HCT116 (cell line): ENCODE measurements at regions not wholly inside any gene's neighbourhood (a gene's known extent, or its start where the extent isn't known, plus 50 kb on each side); places are given as distances from the start of the nearest gene placed in this dataset.

Experiments used
- ATAC-seq: fragments of 200-7000 bp; cut with Tn5 transposase; 2 replicates; pipeline ENCODE4 v1.9.1; 2020; ENCODE audit warnings: mild to moderate bottlenecking, moderate library complexity
- BruUV-seq: library from RNA; stranded (reverse); fragments of 400-500 nt; replicated peaks from 2 replicates; lab custom pipeline; 2021; lab: Mats Ljungman, UMichigan
- CTCF ChIA-PET: fragments of 300-600 bp; sonication (Branson Sonifier 250); formaldehyde crosslinking; loops from one replicate; lab custom pipeline; 2021; ENCODE audit warnings: antibody characterized with exemption; lab: Charles Lee
- POLR2A ChIA-PET: fragments of 300-600, 350-600 bp; sonication (Branson Sonifier 250); formaldehyde crosslinking; loops from one replicate; lab custom pipeline; 2021; ENCODE audit warnings: antibody characterized with exemption; lab: Charles Lee
- RAD21 ChIA-PET, 2 experiments: fragments of 300-600 bp; sonication (Branson Sonifier 250); formaldehyde crosslinking; loops; one replicate each; lab custom pipeline; 2023; ENCODE audit warnings: low total read pairs in 2 of 2; ENCODE audit not compliant: uncharacterized antibody in 2 of 2, unreplicated experiment in 2 of 2, low non-redundant PET in 1 of 2; lab: Charles Lee
- DNase-seq: peaks from one replicate; pipeline ENCODE4 v3.0.0-alpha.2; 2010; ENCODE audit warnings: low read depth, low spot score
- H2AFZ ChIP-seq: fragments of 200-600 bp; shearing (Covaris generic), sonication (generic); 2 replicates; pipeline ENCODE4 v1.6.1; 2017; ENCODE audit warnings: low read depth, mixed run types, mixed read lengths, antibody characterized with exemption, low read length; ENCODE audit not compliant: poor library complexity, severe bottlenecking
- H3K27ac ChIP-seq: 2 replicates; pipeline ENCODE4 v1.5.1; 2012; ENCODE audit warnings: low read depth, low read length
- H3K27me3 ChIP-seq: fragments of 200-600 bp; sonication (generic); 2 replicates; pipeline ENCODE4 v1.6.1; 2016; ENCODE audit warnings: mixed run types, low read length, mixed read lengths; ENCODE audit not compliant: insufficient read depth
- H3K36me3 ChIP-seq, 2 experiments: fragments of 200-500 bp in 1 of 2; fragments of 200-600 bp in 1 of 2; sonication (Bioruptor generic) in 1 of 2; sonication (generic) in 1 of 2; 2 replicates each; pipeline versions ENCODE4 v1.5.1 to v1.6.1; 2014 to 2016; ENCODE audit warnings: low read length in 2 of 2, inconsistent platforms in 1 of 2, mixed read lengths in 1 of 2, mixed run types in 1 of 2; ENCODE audit not compliant: insufficient read depth in 2 of 2, control insufficient read depth in 1 of 2
- H3K4me1 ChIP-seq, 2 experiments: fragments of 200-600 bp in 1 of 2; sonication (generic) in 1 of 2; 2 replicates each; pipeline versions ENCODE4 v1.5.1 to v1.6.1; 2012 to 2017; ENCODE audit warnings: low read length in 2 of 2, inconsistent platforms in 1 of 2, mild to moderate bottlenecking in 1 of 2, mixed read lengths in 1 of 2, mixed run types in 1 of 2, moderate library complexity in 1 of 2; ENCODE audit not compliant: insufficient read depth in 2 of 2, control insufficient read depth in 1 of 2
- H3K4me2 ChIP-seq: fragments of 200-600 bp; sonication (generic); 2 replicates; pipeline ENCODE4 v1.6.1; 2017; ENCODE audit warnings: mixed run types, low read length, mixed read lengths
- H3K4me3 ChIP-seq, 2 experiments: fragments of 200-600 bp in 1 of 2; sonication (generic) in 1 of 2; replicated peaks in 1 of 2; 2 replicates each; pipeline ENCODE4 v1.5.1; 2011 to 2016; ENCODE audit warnings: low read length in 2 of 2, control low read depth in 1 of 2, low read depth in 1 of 2, mild to moderate bottlenecking in 1 of 2, mixed read lengths in 1 of 2, mixed run types in 1 of 2
- H3K79me2 ChIP-seq: fragments of 200-600 bp; sonication (generic); 2 replicates; pipeline ENCODE4 v1.6.1; 2017; ENCODE audit warnings: mild to moderate bottlenecking, mixed run types, low read length, moderate library complexity, mixed read lengths; ENCODE audit not compliant: insufficient read depth
- H3K9ac ChIP-seq: fragments of 200-600 bp; sonication (generic); 2 replicates; pipeline ENCODE4 v1.6.1; 2016; ENCODE audit warnings: low read length, mixed read lengths
- H3K9me2 ChIP-seq: fragments of 200-600 bp; sonication (generic), shearing (Covaris generic); 2 replicates; pipeline ENCODE4 v1.6.1; 2017; ENCODE audit warnings: mixed run types, mild to moderate bottlenecking, moderate library complexity; ENCODE audit not compliant: insufficient read depth
- H3K9me3 ChIP-seq, 2 experiments: fragments of 200-500 bp in 1 of 2; fragments of 200-600 bp in 1 of 2; sonication (Bioruptor generic) in 1 of 2; sonication (generic) in 1 of 2; 2 replicates each; pipeline ENCODE4 v1.6.1; 2014 to 2017; ENCODE audit warnings: low read length in 2 of 2, mixed read lengths in 2 of 2, inconsistent platforms in 1 of 2, low read depth in 1 of 2, mild to moderate bottlenecking in 1 of 2, mixed run types in 1 of 2, moderate library complexity in 1 of 2; ENCODE audit not compliant: control insufficient read depth in 1 of 2, insufficient read depth in 1 of 2
- H4K20me1 ChIP-seq: fragments of 200-600 bp; sonication (generic), shearing (Covaris generic); 2 replicates; pipeline ENCODE4 v1.6.1; 2017; ENCODE audit warnings: mixed run types, mild to moderate bottlenecking, moderate library complexity; ENCODE audit not compliant: insufficient read depth
- EGR1 ChIP-seq: IDR thresholded peaks from 2 replicates; pipeline ENCODE4 v1.6.1; 2012; ENCODE audit warnings: low read depth
- POLR2AphosphoS5 ChIP-seq: IDR thresholded peaks from 2 replicates; pipeline ENCODE4 v1.6.1; 2011; ENCODE audit warnings: mild to moderate bottlenecking, low read depth, low read length, moderate library complexity
- REST ChIP-seq: IDR thresholded peaks from 2 replicates; pipeline ENCODE4 v1.6.1; 2012; ENCODE audit warnings: low read depth
- TCF7L2 ChIP-seq: IDR thresholded peaks from 2 replicates; pipeline ENCODE4 v1.7.0; 2011; ENCODE audit warnings: borderline replicate concordance, inconsistent platforms; ENCODE audit not compliant: insufficient read depth, insufficient read length; ENCODE audit errors: extremely low read depth
- intact Hi-C: fragments of 100-400 bp; cut with micrococcal nuclease; formaldehyde crosslinking; loops from 2 replicates; pipeline ENCODE4 v1.10.0; 2022

GRCh38 chr2:236824836-236825235 lies 255.2 kb downstream of the ACKR3 start:
- no peak overlapping the region for H3K4me3 ChIP-seq
- intact Hi-C loops = no loop called here
- H3K9me3 ChIP-seq = peaks cover 0 to 4% of the 10 kb centered on the region in 2 experiments; a peak in 1 of 4 replicates
- DNase-seq (no peak), ATAC-seq (no peak)
- POLR2A ChIA-PET = no interaction called here
- no peaks in the 10 kb centered on the region for H3K4me1 ChIP-seq
- H3K27ac ChIP-seq = no peak overlapping the region
- no peaks in the 10 kb centered on the region for H3K36me3 ChIP-seq
- H4K20me1 ChIP-seq = no peaks in the 10 kb centered on the region
- H3K79me2 ChIP-seq = no peaks in the 10 kb centered on the region
- CTCF ChIA-PET = no interaction called here
- H3K9ac ChIP-seq = no peak overlapping the region
- TF ChIP-seq EGR1 (no peak), POLR2AphosphoS5 (no peak)
- RAD21 ChIA-PET = no interaction called here
- no peak overlapping the region for H3K4me2 ChIP-seq
- no peaks in the 10 kb centered on the region for H3K9me2 ChIP-seq
- BruUV-seq = no TSS peak
- H3K27me3 ChIP-seq = peaks cover 12% of the 10 kb centered on the region
- no peak overlapping the region for H2AFZ ChIP-seq

GRCh38 chr2:236825989-236826510 lies 256.4 kb downstream of the ACKR3 start:
- no peaks in the 10 kb centered on the region for H3K79me2 ChIP-seq
- H2AFZ ChIP-seq = no peak overlapping the region
- intact Hi-C loops = no loop called here
- H3K36me3 ChIP-seq = no peaks in the 10 kb centered on the region
- no peak for DNase-seq
- H3K4me3 ChIP-seq = no peak overlapping the region
- no peak for ATAC-seq
- CTCF ChIA-PET = no interaction called here
- H3K4me2 ChIP-seq = no peak overlapping the region
- no peaks in the 10 kb centered on the region for H3K4me1 ChIP-seq
- no peak overlapping the region for H3K9ac ChIP-seq
- no peaks in the 10 kb centered on the region for H3K9me2 ChIP-seq
- RAD21 ChIA-PET = no interaction called here
- BruUV-seq = no TSS peak
- POLR2A ChIA-PET = no interaction called here
- TF ChIP-seq TCF7L2 (no peak), REST (no peak)
- peaks cover 0 to 4% of the 10 kb centered on the region in 2 experiments; a peak in 1 of 4 replicates for H3K9me3 ChIP-seq
- peaks cover 15% of the 10 kb centered on the region for H3K27me3 ChIP-seq
- H3K27ac ChIP-seq = no peak overlapping the region
- H4K20me1 ChIP-seq = no peaks in the 10 kb centered on the region
